OCI-LY3 (cell line): ENCODE measurements at regions not wholly inside any gene's neighbourhood (a gene's known extent, or its start where the extent isn't known, plus 50 kb on each side); places are given as distances from the start of the nearest gene placed in this dataset.

Experiments used
- H2AFZ ChIP-seq: fragments of 200-600, 300-600 bp; shearing (Covaris generic); 2 replicates; pipeline ENCODE4 v1.6.0; 2014; ENCODE audit warnings: antibody characterized with exemption, low read depth, low read length
- H3K27ac ChIP-seq: fragments of 200-600, 300-600 bp; sonication (generic); 2 replicates; pipeline ENCODE4 v1.5.1; 2014; ENCODE audit warnings: mild to moderate bottlenecking, low read length, moderate library complexity, mixed read lengths
- H3K27me3 ChIP-seq: fragments of 200-600, 300-600 bp; sonication (generic); 2 replicates; pipeline ENCODE4 v1.6.1; 2014; ENCODE audit warnings: low read depth, low read length, mixed read lengths
- H3K36me3 ChIP-seq: fragments of 200-600, 300-600 bp; sonication (generic); replicated peaks from 2 replicates; pipeline ENCODE3; 2014; ENCODE audit warnings: low read depth, low read length, mixed read lengths
- H3K4me1 ChIP-seq: fragments of 300-600, 200-600 bp; sonication (generic); 2 replicates; pipeline ENCODE4 v1.6.1; 2014; ENCODE audit warnings: low read length, mixed read lengths
- H3K4me2 ChIP-seq: fragments of 200-600, 300-600 bp; sonication (generic); 2 replicates; pipeline ENCODE4 v1.6.1; 2014; ENCODE audit warnings: low read length, mixed read lengths
- H3K4me3 ChIP-seq: fragments of 300-600, 200-600 bp; sonication (generic); 2 replicates; pipeline ENCODE4 v1.5.1; 2014; ENCODE audit warnings: antibody characterized with exemption, mild to moderate bottlenecking, low read length, moderate library complexity
- H3K79me2 ChIP-seq: fragments of 300-600, 200-600 bp; shearing (Covaris generic); 2 replicates; pipeline ENCODE4 v1.6.1; 2014; ENCODE audit warnings: mild to moderate bottlenecking, low read length, mixed read lengths
- H3K9ac ChIP-seq: fragments of 300-600, 200-600 bp; shearing (Covaris generic); 2 replicates; pipeline ENCODE4 v1.6.0; 2014; ENCODE audit warnings: mild to moderate bottlenecking, low read length, moderate library complexity
- H3K9me3 ChIP-seq: fragments of 200-600, 300-600 bp; shearing (Covaris generic); 2 replicates; pipeline ENCODE4 v1.6.1; 2014; ENCODE audit warnings: low read length, mixed read lengths; ENCODE audit not compliant: insufficient read depth
- H4K20me1 ChIP-seq: fragments of 200-600, 300-600 bp; sonication (generic); 2 replicates; pipeline ENCODE4 v1.6.1; 2016; ENCODE audit warnings: low read length, mixed read lengths; ENCODE audit not compliant: insufficient read depth
- EZH2phosphoT487 ChIP-seq: fragments of 200-600 bp; shearing (Covaris generic); IDR thresholded peaks from 2 replicates; pipeline ENCODE4 v1.6.1; 2018; ENCODE audit warnings: antibody characterized with exemption, mixed run types, low read depth
- TF ChIP-seq, protein P1 (sequence below): fragments of 200-600, 300-600 bp; sonication (generic); IDR thresholded peaks from 2 replicates; pipeline ENCODE4 v1.5.1; 2014; ENCODE audit warnings: antibody characterized with exemption, low read length, low read depth

DNA sequence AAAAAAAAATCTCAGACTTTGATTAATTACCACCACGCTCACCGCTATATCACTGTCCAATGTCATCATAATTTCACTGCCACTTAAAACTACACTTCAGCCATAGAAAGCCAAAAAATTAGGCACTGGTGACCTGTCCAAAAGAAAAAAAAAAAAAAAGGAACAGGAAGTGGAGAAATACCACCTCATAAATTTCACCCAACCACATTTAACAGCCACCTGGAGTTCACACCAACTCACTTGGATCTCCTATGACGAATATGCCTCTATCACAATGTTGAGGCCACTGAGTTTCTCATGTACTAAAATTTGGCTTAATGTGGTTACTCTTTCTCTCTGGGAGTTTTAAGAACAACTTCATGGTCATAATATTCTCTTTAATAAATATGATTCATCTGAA, 237.5 kb upstream of the RSPO3 start:
- no peak overlapping the region for H3K9ac ChIP-seq
- no peak overlapping the region for H3K4me2 ChIP-seq
- H3K9me3 ChIP-seq = no peaks in the 10 kb centered on the region
- H3K4me3 ChIP-seq = no peak overlapping the region
- no peaks in the 10 kb centered on the region for H3K27me3 ChIP-seq
- H4K20me1 ChIP-seq = no peaks in the 10 kb centered on the region
- H3K79me2 ChIP-seq = no peaks in the 10 kb centered on the region
- no peak overlapping the region for H3K27ac ChIP-seq
- no peak overlapping the region for H2AFZ ChIP-seq
- no peaks in the 10 kb centered on the region for H3K36me3 ChIP-seq
- no peaks in the 10 kb centered on the region for H3K4me1 ChIP-seq
- no peak for TF ChIP-seq EZH2phosphoT487
- TF ChIP-seq, protein P1, sequence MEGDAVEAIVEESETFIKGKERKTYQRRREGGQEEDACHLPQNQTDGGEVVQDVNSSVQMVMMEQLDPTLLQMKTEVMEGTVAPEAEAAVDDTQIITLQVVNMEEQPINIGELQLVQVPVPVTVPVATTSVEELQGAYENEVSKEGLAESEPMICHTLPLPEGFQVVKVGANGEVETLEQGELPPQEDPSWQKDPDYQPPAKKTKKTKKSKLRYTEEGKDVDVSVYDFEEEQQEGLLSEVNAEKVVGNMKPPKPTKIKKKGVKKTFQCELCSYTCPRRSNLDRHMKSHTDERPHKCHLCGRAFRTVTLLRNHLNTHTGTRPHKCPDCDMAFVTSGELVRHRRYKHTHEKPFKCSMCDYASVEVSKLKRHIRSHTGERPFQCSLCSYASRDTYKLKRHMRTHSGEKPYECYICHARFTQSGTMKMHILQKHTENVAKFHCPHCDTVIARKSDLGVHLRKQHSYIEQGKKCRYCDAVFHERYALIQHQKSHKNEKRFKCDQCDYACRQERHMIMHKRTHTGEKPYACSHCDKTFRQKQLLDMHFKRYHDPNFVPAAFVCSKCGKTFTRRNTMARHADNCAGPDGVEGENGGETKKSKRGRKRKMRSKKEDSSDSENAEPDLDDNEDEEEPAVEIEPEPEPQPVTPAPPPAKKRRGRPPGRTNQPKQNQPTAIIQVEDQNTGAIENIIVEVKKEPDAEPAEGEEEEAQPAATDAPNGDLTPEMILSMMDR = no peak

DNA sequence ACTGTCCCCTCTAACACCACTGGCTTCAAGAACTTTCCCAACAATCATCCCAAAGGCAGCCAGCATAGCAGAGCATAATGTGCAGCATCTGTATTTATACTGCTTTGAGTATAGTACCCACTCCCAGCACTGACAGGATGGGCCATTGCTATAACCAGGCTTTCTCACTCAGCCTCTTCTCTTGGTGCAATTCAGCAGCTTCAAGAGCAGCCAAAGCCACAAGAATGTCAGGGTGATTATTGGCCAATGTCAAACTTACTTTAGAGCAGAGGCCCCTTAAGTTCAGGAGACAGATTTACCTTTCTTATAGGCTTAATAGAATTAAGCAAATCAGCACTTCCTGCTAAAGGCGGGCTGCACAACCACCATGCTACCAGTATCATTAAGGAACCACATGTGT, 232.4 kb upstream of the RSPO3 start:
- Histone ChIP-seq H4K20me1 (no peaks in the 10 kb centered on the region), H3K36me3 (no peaks in the 10 kb centered on the region), H3K27me3 (no peaks in the 10 kb centered on the region), H3K4me1 (no peaks in the 10 kb centered on the region), H3K27ac (no peak overlapping the region), H3K9me3 (no peaks in the 10 kb centered on the region), H3K4me3 (no peak overlapping the region), H2AFZ (no peak overlapping the region), H3K79me2 (no peaks in the 10 kb centered on the region), H3K4me2 (no peak overlapping the region), H3K9ac (no peak overlapping the region)
- no peak for TF ChIP-seq EZH2phosphoT487
- TF ChIP-seq, protein P1 = no peak

DNA sequence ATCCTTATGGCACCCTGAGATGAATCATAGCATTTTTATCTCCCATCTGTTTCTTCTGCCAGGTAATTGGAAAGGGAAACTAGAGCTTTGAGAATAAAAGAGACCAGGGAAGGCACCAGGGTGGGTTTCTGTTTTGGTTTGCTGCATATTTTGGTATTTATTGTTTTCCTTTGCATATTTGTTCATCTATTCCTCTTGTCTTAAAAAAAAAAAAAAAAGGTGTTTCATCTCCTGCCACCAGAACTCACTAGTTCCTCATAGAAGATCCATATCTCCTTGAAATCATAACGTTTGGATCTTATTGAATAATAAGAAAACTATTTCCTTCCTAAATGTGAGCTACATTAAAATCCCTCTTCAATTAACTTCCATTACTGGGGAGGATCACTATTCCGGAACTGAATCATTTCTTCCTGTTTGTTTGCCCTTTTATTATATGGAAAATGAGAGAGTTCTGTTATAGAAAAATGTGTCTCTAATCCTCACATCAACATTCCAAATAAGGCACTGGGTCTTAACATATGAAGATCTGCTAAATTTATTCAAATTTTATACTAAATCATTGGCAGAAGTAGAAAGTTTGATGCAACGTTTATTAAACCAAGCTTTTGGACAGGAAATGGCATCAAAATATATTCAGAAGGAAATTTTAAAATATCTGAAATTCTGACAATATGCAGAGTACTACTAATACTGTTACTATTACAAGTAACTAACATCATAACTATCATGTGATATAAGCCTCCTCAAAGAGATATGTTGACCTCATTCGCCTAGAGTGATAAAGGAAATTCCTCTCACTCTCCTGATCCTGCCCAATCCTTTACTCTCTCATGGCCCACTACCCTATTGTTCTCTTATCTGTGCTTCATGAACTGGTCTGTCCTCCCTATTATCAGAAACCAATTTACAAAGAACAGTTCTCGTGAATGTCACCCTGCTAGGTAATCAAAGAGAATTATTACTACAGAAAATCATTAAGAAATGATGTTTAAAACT, 229.4 kb upstream of the RSPO3 start:
- Histone ChIP-seq H3K36me3 (no peaks in the 10 kb centered on the region), H3K79me2 (no peaks in the 10 kb centered on the region), H3K27ac (no peak overlapping the region), H3K4me1 (no peaks in the 10 kb centered on the region), H3K4me2 (no peak overlapping the region), H4K20me1 (no peaks in the 10 kb centered on the region), H2AFZ (no peak overlapping the region), H3K9ac (no peak overlapping the region), H3K4me3 (no peak overlapping the region), H3K27me3 (no peaks in the 10 kb centered on the region), H3K9me3 (no peaks in the 10 kb centered on the region)
- TF ChIP-seq, protein P1 = no peak
- no peak for TF ChIP-seq EZH2phosphoT487

DNA sequence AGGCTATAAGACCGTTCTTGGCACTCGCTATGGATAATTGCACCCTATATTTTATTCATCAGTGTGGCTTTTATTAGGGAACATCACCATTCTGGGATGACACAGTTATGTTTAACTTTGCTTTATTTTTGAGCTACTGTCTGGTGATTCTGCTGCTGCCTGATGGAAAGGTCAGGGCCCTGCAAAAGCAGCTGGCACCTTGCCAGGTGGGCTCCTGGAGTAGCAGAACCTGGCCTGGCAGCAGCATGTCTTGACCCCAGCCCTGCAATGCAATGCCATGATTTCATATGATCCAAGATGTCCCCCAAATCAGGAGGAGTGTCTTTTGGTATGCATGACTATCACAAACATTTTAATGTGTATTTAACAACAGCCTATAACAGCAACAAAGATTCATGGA, 228.4 kb upstream of the RSPO3 start:
- H3K79me2 ChIP-seq = no peaks in the 10 kb centered on the region
- H4K20me1 ChIP-seq = no peaks in the 10 kb centered on the region
- H3K27me3 ChIP-seq = no peaks in the 10 kb centered on the region
- H3K36me3 ChIP-seq = no peaks in the 10 kb centered on the region
- no peak overlapping the region for H2AFZ ChIP-seq
- H3K9me3 ChIP-seq = no peaks in the 10 kb centered on the region
- H3K9ac ChIP-seq = no peak overlapping the region
- TF ChIP-seq, protein P1 = no peak
- TF ChIP-seq EZH2phosphoT487 = no peak
- no peak overlapping the region for H3K4me2 ChIP-seq
- no peak overlapping the region for H3K4me3 ChIP-seq
- no peaks in the 10 kb centered on the region for H3K4me1 ChIP-seq
- no peak overlapping the region for H3K27ac ChIP-seq
